Left kidney (tissue), 1 donor: ENCODE measurements at regions not wholly inside any gene's neighbourhood (a gene's known extent, or its start where the extent isn't known, plus 50 kb on each side); places are given as distances from the start of the nearest gene placed in this dataset.
A peak's percentile ranks its signal among the peaks of the same experiment; 100 is the strongest.

Source experiments
- DNase-seq: peaks from one replicate; pipeline ENCODE4 v3.0.0-alpha.2; 2013

DNA sequence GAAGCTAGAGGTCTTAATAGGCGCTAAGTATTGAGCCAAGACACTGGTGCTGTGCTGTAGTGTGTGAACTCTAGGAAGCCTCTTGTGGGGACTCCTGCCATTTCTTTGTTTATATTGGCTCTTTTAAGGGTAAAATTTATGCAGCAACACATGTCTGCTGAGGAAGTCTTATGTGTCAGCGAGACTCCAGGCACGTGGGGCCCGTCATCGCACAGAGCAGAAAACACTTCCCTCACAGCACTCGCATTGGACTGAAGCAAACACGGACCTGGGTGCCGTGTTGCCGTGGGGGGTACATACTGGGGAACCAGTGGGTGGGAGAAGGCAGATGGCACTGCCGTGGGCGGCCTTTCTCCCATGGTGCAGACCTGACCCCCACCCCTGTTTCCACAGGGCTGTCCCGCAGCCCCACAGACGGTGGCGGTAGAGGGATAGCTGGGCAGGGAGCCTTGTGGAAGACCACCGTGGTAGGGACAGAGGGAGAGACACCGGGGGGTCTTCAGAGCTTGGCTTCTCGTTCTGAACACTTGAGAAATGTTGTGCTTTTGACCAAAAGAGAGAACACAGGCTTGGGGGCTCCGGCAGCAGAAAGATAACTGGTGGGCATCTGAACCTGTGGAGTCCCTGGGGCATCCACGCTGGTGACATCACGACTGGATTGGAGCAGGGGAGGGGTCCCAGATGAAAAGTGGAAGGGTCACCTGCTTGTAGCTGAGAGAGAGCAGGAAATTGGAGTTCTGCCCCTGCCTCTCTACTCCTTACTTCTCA lies 284.7 kb upstream of the SHH start:
- DNase-seq: peak; percentile 38

DNA sequence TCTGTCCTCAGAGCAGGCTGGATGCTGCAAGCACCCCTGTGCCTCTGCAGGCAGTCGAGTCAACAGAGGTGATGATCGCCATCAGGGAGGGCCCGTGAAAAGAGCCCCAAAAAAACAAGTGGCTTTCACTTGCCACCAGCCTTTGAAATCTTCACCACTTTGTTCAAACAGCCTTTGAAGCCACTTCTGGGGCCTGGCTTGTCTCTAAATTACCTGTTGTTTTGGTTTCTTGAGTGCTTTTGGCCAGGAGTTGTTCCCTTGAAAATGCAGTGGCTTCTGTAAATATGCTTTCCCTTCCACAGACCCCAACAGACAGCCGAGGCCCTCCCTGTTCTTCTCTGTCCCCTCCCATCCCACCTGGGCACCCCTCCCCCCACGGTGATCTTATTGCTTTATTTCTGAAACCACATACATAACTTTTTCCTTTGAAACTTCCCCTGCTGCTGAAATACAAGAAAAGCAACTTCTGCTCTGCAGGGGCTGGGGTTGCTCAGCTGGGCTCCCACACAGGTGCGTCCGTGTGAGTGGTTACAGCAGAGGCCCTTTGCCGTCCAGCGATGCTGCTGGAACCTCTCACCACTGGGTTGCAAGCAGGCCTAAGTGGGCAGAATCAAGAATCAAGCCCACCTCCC lies 283.8 kb upstream of the SHH start:
- DNase-seq: no peak

DNA sequence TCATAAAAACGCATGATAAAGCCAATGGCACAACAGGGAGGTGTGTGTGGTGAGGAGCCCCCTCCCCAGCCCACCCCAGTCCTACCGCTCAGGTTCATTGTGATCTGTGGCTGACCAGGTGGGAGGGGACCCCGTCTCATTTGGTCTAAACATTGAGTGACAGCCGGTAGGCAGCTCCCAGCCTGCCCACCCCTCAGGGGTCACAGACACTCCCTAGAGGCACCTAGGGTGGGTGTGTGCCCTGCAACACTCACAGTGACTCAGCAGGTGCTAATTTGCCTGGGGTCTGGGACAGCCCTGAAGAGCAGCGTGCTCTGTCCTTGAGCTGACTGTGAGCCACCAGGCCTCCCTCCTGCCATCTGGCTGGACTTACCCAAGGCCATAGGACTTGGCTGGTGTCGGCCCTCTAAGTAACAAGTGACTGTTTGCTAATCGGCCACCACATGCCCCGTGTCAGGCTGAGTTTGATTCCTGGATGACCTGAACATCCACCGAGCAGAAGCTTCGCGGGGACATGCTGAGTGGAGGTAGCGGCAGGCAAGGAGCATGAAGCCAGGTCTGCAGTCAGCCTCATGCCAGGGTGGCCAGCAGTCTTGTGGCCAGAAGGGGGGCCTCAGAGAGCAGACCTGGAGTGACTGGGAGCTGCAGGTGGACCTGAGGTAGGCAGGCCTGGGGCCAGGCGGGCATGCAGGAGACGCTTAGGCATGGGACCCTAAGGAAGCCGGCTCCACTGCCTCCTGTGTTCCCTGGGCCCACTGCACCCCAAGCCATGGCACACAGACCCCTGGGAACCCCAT lies 282.3 kb upstream of the SHH start:
- no peak for DNase-seq

DNA sequence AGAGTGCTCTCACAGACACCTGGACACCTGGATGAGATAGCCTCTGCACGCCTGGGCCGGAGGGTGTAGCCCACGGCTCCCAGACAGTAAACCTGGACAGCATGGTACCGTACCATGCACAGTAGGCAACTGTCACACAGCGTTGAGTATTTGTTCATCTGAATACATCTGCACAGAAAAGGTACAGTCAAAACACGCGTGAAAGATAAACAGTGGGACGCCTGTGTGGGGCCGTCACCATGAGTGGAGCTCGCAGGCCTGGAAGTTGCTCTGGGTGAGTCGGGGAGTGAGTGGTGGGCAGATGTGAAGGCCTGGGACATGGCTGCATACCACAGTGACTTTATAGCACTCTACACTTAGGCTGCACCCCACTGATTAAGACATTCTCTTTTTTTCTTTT lies 280.0 kb upstream of the SHH start:
- no peak for DNase-seq

DNA sequence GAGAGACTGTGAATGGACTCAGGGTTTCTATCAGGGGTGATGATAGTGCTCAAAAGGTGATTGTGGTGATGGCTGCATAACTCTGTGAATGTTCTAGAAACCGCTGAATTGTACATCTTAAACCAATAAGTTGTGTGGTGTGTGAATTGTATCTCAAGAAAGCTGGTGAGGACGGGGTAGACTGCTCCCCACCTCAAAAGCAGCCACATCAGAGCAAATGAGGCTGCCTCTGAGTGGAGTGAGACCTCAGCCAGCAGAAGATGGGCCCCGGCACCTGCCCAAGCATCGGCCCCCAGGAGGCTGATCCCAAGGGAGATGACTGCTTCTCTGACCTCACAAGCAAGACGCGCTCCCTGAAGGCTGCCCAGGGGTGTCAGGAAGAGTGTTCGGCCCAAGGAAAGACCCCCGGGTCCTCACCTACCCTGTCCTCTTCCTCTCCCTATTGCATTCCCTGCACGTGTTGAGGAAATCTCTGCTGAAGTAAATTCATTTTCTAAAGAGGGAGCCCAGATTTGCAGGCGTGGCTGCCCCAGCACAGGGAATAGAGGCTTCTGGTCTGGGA lies 279.3 kb upstream of the SHH start:
- DNase-seq: no peak

DNA sequence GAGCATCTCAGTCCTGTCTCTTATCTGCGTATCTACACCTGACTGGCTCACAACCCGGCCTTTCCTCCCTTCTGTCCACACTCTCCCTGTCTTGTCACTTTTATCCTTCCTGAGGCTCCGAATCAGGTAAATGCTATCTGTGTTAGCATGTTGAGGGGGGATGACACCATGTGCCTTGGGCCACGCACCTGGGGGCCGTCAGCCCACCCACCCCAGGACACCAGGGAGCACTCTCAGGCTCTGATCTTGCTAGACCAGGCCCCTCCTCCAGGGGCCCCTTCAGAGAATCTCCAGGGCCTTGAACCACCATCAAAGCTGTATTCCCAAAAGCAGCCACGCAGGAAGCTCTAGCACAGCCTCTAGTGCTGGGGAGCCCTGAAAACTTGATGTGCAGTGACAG lies 278.7 kb upstream of the SHH start:
- no peak for DNase-seq

DNA sequence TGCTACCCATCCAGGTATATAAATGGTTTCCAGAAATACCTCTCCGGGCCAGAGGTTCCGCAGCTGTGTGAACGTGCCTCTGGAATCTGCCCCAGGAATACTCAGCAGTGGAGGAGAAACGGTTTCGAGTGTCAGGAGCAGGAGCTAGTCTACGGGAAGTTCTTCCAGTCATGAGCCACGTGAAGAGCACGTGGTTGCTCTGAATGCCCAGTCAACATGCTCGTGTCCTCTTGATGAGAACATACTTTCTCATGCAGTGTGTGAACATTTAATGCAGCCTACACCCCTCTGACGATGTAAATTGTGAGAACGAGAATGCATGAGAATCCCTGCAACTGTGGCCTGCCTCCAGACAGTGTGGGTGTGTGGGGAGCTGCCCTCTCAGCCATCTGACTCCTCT lies 277.0 kb upstream of the SHH start:
- no peak for DNase-seq

DNA sequence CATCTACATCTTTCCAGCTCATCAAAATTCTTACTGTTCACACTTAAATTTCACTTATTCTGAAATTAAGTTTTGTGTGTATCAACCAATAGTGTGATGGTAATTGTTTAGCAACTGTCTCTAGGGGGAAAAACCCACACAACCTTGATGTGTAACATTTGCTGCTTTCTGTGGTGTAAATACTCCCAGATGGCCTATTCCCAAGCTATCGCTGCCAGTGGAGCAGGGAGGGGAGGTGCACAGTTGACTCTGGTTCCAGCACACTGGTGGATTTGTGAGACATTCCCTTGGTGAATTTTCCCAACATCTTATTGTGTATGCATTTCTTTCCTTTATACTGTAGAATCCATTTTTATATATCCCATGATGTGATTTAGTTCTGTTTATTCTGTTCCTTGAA lies 275.9 kb upstream of the SHH start:
- DNase-seq: no peak

DNA sequence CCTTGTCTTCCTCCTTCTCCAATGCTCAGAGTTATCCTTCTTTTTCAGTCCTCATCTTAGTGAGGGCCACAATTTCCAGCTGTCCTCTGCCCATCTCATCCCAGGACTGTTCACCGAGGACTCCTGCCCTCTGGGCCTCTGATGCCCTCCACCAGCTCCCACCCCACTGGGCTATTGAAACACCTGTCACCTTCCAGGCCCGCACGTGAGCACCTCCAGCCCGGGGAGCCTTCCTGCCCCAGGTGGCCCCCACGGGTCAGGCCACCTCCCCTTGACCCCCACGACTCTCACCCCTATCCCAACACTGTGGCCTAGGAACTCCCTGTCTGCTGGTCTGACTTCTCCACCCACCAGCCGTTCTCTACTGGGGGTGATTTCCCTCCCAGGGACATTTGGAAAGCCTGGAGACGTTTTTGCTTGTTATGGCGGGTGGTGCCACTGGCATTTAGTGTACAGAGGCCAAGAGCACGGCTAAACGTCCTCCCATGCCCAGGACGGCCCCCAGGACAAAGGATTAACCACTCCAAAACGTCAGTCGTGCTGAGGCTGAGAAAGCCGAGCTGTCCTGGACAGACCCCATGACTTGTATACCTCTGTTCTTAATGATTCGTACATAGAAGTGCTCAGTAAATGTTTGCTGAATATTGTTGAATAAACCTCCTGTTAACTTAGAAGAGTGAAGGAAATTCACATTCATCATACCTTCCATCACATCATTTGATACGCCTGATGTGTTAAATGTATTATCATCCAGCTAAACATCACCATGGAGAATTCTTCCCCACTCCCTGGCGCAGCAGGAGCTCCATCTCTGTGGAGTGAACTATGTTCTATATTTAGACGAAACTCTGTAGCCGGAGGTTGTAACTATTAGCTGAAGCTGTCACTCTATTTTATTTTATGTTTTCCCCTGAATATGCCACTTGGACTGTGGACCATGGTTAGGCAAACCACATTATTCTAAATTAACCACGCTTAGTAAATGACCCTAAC lies 270.1 kb upstream of the SHH start:
- DNase-seq: no peak

DNA sequence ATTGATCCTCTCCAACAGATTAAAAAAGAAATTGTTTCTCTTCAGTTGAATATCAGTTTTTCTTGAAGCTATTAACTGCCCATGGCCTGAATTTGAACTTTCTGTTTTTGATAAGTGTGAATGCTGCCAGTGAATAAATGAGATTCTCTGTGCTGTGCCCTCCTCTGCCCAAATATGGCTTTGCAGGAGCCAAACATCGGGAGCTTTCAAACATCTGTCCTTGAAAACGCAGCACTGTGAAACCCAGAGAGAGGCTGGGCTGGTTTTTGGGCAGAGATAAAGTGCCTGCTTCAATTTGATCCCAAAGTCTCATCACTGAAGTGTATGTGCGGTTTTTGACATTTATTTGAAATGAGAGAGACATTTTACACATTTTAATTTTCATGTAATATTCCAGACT lies 268.3 kb upstream of the SHH start:
- DNase-seq: no peak

DNA sequence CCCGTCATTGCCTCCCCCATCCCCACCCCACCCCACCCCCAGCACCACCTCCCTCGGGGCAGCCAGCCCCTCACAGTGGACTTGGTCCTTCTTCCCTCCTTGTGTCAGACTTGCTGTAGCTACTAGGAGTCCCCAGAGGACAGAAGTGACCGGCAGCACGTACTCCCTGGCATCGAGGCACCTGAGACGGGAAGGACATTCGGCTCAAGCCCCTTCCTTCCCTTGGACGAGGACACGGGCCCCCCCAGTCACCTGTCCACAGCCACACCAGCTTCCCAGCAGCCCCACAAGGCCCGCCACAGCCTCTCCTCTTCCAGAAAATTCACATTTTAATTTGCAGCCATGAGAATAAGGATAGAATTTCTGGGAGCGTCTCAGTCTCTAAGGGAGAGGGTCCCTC lies 267.8 kb upstream of the SHH start:
- no peak for DNase-seq

DNA sequence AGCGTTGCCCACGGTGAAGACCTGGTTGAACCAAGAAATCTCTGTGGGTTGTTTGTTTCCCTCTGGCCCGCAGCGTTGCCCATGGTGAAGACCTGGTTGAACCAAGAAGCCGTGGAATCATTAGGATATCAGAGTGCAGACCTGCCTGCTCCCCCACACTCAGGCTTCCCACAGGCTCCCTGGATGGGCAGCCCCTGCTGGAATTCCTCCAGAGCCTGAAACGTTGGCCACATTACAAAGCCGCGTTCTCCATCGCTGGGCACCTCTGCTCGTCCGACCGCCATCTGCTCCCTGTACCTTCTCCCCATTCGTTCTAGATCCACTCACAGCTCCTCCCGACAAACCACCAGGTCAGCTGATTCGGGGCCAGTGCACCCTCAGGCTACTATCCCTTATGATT lies 266.9 kb upstream of the SHH start:
- DNase-seq: no peak

DNA sequence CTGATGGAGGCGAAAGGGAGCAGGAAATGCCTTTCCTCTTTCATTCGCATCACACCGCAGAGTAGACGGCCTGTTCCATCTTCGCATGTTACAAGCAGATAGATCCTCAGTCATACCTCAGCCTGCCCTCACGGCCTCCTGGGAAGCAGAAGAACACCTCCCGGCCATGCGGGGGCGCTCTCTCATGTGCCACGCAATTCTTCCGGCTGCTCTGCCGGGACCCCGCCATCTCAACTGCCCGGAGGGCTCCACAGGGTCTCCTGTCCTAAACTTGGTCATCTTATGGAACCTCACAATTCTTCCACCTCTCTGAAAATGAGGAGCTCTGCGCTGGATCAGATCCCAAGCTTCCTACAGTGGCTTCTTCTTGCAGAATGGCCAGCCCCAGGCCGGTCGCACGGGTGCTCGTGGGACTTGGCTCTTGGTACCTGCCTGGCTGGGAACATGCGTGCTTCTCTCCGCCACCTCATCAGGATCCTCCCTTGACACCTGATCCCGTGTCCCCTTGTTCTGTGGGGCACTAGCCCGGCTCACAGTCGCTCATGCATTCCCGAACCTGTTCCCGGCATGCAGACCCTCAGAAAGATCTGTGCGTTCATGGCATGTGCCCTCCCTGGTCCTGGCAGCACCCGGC lies 262.8 kb upstream of the SHH start:
- DNase-seq: no peak

DNA sequence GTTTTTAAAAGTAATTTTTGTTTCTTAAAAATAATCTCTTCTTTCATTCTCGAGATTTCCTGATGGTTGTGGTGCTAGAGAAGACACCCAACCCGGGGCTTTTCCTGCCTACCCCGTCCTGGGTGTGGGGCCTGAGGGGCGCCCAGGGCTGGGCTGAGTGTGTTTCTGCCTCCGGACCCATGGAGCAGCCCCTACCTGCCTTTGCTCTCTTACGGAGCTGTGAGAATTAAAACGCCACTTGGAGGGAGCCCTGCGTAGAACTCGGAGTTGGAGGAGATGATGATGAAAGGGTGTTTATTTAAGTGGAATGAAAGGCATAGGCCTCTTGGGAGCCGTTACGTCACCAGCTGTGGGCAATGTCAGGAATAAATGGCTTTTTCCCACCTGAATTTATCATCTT lies 261.8 kb upstream of the SHH start:
- no peak for DNase-seq

DNA sequence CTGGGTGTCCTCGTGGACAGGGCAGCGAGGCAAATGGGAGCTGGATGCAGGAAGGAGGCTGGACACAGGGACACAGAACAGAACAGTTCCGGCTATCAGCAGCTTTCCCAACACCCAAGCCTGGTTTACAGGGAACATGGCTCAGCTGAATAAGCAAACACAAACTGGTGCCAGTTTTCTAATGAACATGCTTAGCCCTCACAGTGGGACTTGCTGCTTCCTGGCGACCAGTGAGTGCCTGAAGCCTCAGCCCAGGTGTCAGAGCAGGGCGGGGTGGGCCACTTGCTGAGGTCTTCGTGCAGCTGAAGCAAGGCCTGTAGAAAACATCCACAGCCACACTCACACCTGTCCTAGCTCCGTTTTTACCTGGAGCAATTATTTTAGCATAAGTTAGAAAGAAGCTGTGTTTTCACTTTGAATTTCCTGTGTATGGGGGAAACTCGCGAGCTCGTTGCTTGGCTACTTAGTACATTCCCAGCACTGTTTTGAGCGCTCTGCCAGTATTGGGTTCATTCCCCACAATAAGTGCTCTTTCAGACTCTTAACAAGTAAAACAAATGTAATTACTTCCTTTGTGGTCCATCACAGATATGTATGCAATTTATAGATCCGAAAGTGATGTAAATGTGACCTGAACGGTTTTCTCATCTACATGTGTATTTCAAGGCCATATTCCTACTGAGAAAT lies 261.2 kb upstream of the SHH start:
- no peak for DNase-seq

DNA sequence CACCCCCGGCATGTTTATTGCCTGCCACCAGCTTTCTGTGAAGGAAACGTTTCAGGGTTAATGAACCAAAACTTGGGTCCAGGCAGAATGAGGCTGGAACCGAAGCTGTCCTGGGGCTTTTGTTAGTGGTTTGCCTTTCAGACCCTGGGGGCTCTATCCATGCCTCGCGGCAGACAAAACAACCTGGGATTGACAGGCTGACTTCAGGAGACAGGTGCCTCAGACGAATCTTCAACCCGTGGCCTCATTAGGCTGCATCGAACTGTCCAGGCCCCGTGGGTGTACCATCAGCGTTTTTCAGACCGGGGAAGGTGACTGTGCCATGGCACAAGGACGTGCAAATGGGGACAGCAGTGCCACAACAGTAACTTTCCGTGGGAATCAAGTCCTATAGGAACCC lies 259.3 kb upstream of the SHH start:
- no peak for DNase-seq

DNA sequence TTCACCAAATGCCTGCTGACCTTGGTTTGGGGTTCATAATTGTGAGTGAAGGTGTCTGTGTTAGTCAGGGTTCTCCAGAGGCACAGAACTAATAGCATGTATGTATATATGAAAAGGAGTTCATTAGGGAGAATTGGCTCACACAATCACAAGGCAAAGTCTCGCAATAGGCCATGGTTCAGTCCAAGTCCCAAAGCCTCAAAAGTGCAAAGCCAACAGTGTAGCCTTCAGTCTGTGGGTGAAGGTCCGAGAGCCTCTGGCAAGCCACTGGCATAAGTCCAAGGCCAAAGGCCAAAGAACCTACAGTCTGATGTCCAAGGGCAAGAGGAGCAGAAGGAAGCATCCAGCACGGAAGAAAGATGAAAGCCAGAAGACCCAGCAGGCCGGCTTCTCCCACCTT lies 257.6 kb upstream of the SHH start:
- DNase-seq: no peak

DNA sequence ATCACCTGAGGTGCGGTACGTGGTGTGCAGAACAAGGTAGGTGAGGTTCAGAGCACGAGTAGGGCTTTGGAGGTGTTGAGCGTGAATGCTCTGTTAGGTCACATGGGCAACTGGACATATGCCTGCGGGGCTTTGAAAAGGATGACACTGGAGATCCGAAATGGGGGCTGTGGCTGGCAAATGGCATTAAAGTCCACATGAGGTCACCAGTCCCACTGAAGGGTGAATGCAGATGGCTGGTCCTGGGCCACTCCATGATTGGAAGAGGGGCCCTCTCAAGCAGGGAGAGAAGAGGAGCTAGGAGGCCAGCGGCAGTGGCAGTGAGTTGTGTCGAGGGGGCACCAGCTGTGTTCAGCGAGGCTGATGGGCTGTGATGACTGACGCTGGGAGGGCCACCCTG lies 254.9 kb upstream of the SHH start:
- no peak for DNase-seq

DNA sequence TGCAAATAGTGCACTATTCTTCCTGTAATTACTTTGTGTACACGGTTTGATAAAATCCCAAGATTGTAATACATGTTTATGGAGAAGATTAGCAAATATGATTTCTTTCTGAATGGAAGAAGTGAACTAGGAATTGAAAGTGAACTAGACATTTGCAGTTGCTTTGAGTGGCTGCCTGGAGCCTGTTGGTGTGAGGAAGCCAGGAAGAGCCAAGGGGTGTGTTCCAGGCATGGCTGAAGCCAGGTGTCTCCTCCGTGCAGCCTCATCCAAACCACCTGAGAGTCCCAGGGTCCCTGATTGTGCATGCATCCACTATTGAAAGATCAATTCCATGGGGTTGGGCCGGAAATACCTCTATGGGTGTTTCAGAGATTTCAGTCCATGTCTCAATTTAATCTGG lies 253.1 kb upstream of the SHH start:
- DNase-seq: no peak

DNA sequence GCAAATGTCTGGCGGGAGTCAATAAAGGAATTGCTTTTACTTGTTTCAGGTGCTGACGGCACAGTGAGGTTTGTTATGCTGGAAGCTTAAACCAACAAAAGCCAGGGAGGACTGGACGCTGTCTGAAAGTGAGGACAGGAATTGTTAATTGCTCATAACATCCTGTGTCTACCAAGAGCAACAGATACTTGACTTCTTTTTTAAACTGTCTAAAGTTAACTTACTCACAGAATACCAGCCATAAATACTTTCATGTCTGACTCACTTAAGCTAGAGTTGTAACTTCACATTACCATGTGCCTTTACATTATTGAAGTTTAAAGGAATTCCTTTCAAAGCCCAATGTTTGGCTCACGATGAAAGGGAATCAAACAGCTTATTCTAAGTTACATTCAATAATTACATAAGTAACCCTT lies 252.7 kb upstream of the SHH start:
- no peak for DNase-seq
